Small intestine (tissue), 7 donors: ENCODE measurements at regions not wholly inside any gene's neighbourhood (a gene's known extent, or its start where the extent isn't known, plus 50 kb on each side); places are given as distances from the start of the nearest gene placed in this dataset.

Source experiments
- DNase-seq, 2 donors: peaks; one replicate each; pipeline versions ENCODE4 v3.0.0 to v3.0.0-alpha.2; 2013
- FAIRE-seq: peaks from 2 replicates; lab custom pipeline; 2012; peaks lifted over from hg19 to GRCh38; lab: Jason Lieb, UNC
- H3K27ac ChIP-seq, 3 donors: one replicate each; pipeline ENCODE4 v1.5.1; 2013; ENCODE audit warnings: low read length in 2 of 3, mild to moderate bottlenecking in 2 of 3, control low read depth in 1 of 3, inconsistent platforms in 1 of 3, low read depth in 1 of 3, moderate library complexity in 1 of 3
- H3K27me3 ChIP-seq, 3 donors: one replicate each; pipeline ENCODE4 v1.6.1; 2013; ENCODE audit warnings: low read length in 3 of 3, inconsistent platforms in 1 of 3; ENCODE audit not compliant: control insufficient read depth in 3 of 3, insufficient read depth in 3 of 3
- H3K36me3 ChIP-seq, 3 donors: one replicate each; pipeline ENCODE4 v1.6.1; 2013; ENCODE audit warnings: low read length in 3 of 3, inconsistent platforms in 1 of 3, low read depth in 1 of 3, mild to moderate bottlenecking in 1 of 3, moderate library complexity in 1 of 3; ENCODE audit not compliant: control insufficient read depth in 3 of 3, insufficient read depth in 2 of 3
- H3K4me1 ChIP-seq, 3 donors: one replicate each; pipeline ENCODE4 v1.6.1; 2013; ENCODE audit warnings: low read length in 2 of 3, inconsistent platforms in 1 of 3, low read depth in 1 of 3, mild to moderate bottlenecking in 1 of 3, moderate library complexity in 1 of 3; ENCODE audit not compliant: control insufficient read depth in 3 of 3, insufficient read depth in 2 of 3
- H3K4me3 ChIP-seq, 3 donors: one replicate each; pipeline ENCODE4 v1.5.1; 2013; ENCODE audit warnings: low read length in 3 of 3, control low read depth in 1 of 3, inconsistent platforms in 1 of 3, low read depth in 1 of 3, mild to moderate bottlenecking in 1 of 3, moderate library complexity in 1 of 3
- H3K9me3 ChIP-seq, 2 donors: one replicate each; pipeline ENCODE4 v1.6.1; 2013; ENCODE audit warnings: low read depth in 1 of 2, low read length in 1 of 2; ENCODE audit not compliant: control insufficient read depth in 2 of 2, insufficient read depth in 1 of 2
- WGBS, 3 donors: extraction: QIAGEN DNeasy Blood & Tissue Kit; methylation state at CpG; one replicate each; pipeline ENCODE4 v1.1.7; 2013; 5-methylcytosine and 5-hydroxymethylcytosine counted together
- donor health status: healthy with polysubstance abuse.
- donor health status: control.
- donor health status: control.
- donor health status: Bipolar disorder and iron deficiency.
- donor health status: healthy.

DNA sequence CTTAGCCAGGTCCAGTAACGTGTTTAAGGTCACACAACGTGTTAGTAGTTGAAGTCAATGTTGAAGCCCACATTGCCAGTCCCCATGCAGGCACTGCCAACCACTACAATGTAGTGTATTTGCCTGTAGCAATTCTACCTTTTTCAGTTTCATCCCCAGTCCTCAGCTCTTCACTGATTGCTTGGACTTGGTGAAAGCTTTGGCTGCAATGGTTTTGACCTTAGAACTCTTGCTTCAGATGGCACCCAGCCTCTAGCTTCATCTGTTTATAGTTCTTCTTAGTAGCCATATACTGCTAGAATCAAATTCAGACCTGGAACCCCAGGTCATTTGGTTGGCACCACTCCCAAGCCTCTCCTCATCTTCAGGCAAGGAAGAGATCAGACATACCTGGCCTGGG, 345.4 kb upstream of the SEMA6D start:
- Histone ChIP-seq H3K4me3 (no peak overlapping the region), H3K36me3 (no peaks in the 10 kb centered on the region), H3K4me1 (no peaks in the 10 kb centered on the region), H3K27ac (no peak overlapping the region), H3K27me3 (no peaks in the 10 kb centered on the region), H3K9me3 (no peaks in the 10 kb centered on the region)
- no peak for FAIRE-seq
- DNase-seq, result no peak
- WGBS, 3 donors, result 64 to 82% (median 72%) methylated on average over 2 of the region's 2 CpGs

DNA sequence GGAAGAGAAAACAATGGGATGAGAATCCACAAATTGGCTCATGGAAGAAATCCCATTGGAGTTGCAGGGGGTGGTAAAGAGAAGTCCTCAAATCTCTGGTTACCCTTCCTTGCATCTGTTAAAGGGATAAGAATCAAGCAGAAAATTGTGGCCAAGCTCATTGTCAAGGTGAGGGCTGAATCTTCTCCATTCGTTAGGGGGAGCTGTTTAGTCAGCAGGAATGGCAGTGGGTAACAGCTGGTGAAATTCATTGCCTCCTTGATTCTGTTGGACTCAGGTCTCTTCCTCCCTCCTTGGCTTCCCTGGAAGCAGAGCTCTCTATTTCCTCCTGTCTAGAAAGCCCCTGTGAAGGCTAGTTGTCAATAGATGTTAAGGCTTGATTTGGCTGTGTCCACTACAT, 343.1 kb upstream of the SEMA6D start:
- no peak for FAIRE-seq
- Histone ChIP-seq H3K4me1 (no peaks in the 10 kb centered on the region), H3K27ac (no peak overlapping the region), H3K36me3 (no peaks in the 10 kb centered on the region), H3K4me3 (no peak overlapping the region), H3K9me3 (no peaks in the 10 kb centered on the region), H3K27me3 (no peaks in the 10 kb centered on the region)
- 19 to 23% (median 21%) methylated on average over 1 of the region's 1 CpG for WGBS, 3 donors
- peak; percentile 6 to 16 for DNase-seq

DNA sequence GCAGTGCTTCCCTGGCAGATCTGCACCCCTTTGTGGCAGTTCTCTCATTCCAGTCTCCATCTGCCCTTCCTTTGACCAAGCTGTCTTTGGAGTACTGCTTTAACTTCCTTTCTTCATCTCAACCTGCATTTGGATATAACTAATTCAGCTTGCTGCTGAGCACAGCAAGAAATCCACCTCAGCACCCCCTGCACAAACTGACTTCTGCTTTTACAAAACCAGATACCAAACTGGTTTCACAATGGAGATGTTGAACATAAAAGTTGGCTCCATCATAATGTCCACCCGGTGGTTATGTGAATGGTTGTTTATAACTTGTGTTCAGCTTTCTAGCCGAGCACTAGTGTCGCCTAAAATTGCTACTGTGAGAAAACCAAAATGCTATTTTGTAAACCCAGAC, 341.1 kb upstream of the SEMA6D start:
- Histone ChIP-seq H3K36me3 (no peaks in the 10 kb centered on the region), H3K4me3 (no peak overlapping the region), H3K4me1 (no peaks in the 10 kb centered on the region), H3K9me3 (no peaks in the 10 kb centered on the region), H3K27me3 (no peaks in the 10 kb centered on the region), H3K27ac (no peak overlapping the region)
- no peak for DNase-seq
- FAIRE-seq, result no peak
- WGBS, 3 donors, result 53 to 91% (median 68%) methylated on average over 3 of the region's 3 CpGs

DNA sequence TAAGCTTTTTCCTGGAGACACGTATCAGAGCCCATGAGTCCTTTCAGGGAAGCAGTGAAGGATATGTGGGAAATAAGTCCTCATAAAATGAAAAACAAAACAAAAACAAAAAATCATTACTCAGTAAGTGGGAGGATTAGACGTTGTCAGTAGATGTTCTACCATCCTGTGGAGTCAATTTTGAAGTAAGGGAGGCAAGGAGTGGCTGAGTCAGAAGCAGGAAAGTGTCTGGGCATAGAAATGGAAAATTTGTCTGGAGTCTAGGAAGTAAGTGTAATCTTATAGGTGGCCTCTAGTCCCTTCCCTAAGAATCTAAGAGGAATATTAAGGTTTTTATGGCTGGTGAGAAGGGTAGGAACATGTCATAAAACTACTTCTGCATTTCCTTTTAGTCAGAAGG, 339.8 kb upstream of the SEMA6D start:
- Histone ChIP-seq H3K9me3 (no peaks in the 10 kb centered on the region), H3K4me1 (no peaks in the 10 kb centered on the region), H3K27me3 (no peaks in the 10 kb centered on the region), H3K36me3 (no peaks in the 10 kb centered on the region), H3K27ac (no peak overlapping the region), H3K4me3 (no peak overlapping the region)
- no peak for DNase-seq
- WGBS, 3 donors, result 50 to 61% (median 57%) methylated on average over 2 of the region's 2 CpGs
- no peak for FAIRE-seq

DNA sequence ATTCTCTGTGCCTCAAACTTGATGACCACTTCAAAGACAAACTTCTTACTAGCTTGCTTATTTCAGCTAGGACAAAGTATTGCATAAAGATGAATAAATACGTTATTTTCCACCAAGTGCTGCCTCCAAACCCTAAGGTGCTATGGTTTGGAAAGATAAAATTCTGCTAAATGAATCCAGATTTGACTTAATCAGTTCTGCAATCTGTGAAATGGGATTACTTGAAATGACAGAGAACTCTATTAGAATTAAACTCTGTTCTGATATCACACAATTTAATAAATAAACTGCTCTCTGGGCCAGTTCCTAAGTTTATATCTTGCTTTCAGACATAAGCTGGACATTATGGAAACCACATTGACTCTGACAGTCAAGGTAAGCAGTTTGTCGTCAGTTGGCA, 338.8 kb upstream of the SEMA6D start:
- no peak overlapping the region for H3K27ac ChIP-seq
- no peak for DNase-seq
- FAIRE-seq, result no peak
- no peak overlapping the region for H3K4me3 ChIP-seq
- no peaks in the 10 kb centered on the region for H3K9me3 ChIP-seq
- no peaks in the 10 kb centered on the region for H3K36me3 ChIP-seq
- no peaks in the 10 kb centered on the region for H3K27me3 ChIP-seq
- 41 to 62% (median 52%) methylated on average over 2 of the region's 2 CpGs for WGBS, 3 donors
- no peaks in the 10 kb centered on the region for H3K4me1 ChIP-seq

DNA sequence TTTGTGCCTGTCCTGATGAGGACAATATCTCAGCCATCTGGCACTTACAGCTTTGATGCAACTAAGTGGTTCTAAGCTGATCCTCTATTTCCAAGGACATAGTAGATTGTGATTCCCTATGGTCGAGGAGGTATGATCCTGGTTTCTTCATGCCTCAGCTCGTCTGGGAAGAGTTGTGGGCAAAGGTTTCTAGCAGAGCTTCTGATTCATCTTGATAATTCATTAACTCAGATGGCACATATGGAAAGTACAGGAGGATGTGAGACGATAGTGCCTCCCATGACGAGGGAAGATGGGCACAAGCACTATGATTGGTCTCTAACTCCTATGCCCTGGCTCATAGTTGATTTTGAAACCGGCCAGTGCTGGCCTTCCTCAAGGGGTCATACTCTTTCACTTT, 334.2 kb upstream of the SEMA6D start:
- H3K36me3 ChIP-seq, result no peaks in the 10 kb centered on the region
- H3K9me3 ChIP-seq, result no peaks in the 10 kb centered on the region
- H3K4me3 ChIP-seq, result no peak overlapping the region
- 75 to 87% (median 83%) methylated on average over 5 of the region's 5 CpGs for WGBS, 3 donors
- H3K27me3 ChIP-seq, result no peaks in the 10 kb centered on the region
- DNase-seq (no peak), FAIRE-seq (no peak)
- H3K27ac ChIP-seq, result no peak overlapping the region
- peaks cover 0 to 8% (median 0%) of the 10 kb centered on the region in 3 donors for H3K4me1 ChIP-seq

DNA sequence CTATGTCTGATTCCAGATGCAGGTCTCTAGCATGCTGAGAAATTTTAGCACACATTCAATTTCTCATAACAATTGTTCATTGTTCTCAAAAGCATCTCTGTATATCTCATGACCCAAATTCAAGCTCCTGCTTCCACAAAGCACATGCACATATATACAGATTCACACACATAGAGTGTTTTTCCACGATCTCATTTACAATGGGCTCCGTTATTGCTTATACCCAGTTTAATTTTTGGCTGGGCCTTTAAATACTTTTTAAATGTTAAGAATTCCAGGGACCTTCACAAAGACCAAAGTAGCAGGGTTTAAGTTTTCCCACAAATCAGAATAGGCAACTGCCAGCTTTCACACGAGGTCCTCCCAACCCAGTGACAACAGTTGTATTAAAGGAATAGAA, 333.5 kb upstream of the SEMA6D start:
- H3K36me3 ChIP-seq, result no peaks in the 10 kb centered on the region
- no peak overlapping the region for H3K4me3 ChIP-seq
- peak overlapping the region in 1 of 3 donors; percentile 15 for H3K27ac ChIP-seq
- no peak for FAIRE-seq
- peaks cover 0 to 8% (median 0%) of the 10 kb centered on the region in 3 donors for H3K4me1 ChIP-seq
- DNase-seq, result no peak
- no peaks in the 10 kb centered on the region for H3K9me3 ChIP-seq
- 65 to 73% (median 68%) methylated on average over 3 of the region's 3 CpGs for WGBS, 3 donors
- no peaks in the 10 kb centered on the region for H3K27me3 ChIP-seq

DNA sequence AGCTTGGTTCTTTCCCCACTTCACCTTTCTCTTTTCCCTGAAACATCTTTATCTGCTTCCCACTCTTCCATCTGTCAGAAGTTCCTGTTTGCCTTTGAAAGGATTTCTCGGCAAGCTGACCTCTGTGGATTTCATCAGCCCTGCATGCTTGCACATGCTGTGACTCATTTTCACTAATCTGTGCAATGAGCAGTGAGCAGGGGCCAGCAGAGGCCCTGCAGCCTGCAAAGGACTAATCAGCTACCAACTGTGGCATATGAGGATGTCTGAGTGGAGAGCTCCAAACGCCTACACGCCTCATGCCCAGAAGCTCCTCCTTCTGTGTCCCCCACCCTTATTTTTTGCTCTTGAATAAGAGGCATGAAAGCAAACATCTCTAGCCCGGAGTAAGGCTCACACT, 333.0 kb upstream of the SEMA6D start:
- peaks cover 0 to 8% (median 0%) of the 10 kb centered on the region in 3 donors for H3K4me1 ChIP-seq
- H3K36me3 ChIP-seq, result no peaks in the 10 kb centered on the region
- peak overlapping the region in 1 of 3 donors; percentile 15 for H3K27ac ChIP-seq
- DNase-seq, result peak in 1 of 2 donors; percentile 44
- 53 to 66% (median 64%) methylated on average over 4 of the region's 4 CpGs for WGBS, 3 donors
- FAIRE-seq, result no peak
- H3K27me3 ChIP-seq, result no peaks in the 10 kb centered on the region
- no peaks in the 10 kb centered on the region for H3K9me3 ChIP-seq
- H3K4me3 ChIP-seq, result no peak overlapping the region

DNA sequence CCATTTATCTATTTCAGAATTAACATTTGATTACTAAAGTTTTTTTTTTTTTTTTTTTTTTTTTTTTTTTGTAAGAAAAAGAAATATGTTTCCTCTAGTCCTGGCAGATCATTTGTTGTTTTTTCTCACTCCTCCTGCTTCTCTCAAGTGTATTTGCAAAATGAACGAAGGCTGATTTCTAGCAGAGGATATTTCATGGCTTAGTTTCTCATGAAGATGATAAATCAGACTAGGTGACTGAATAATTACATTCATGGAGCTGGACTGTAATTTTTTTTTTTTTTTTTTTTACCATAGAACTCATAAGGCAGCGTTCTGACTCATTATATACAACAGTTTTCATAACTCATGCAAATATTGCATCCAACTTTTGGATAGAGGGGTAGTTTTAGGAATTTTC, 332.5 kb upstream of the SEMA6D start:
- FAIRE-seq, result no peak
- 76 to 80% (median 79%) methylated on average over 2 of the region's 2 CpGs for WGBS, 3 donors
- H3K27ac ChIP-seq, result no peak overlapping the region
- no peaks in the 10 kb centered on the region for H3K9me3 ChIP-seq
- no peak overlapping the region for H3K4me3 ChIP-seq
- no peak for DNase-seq
- no peaks in the 10 kb centered on the region for H3K36me3 ChIP-seq
- H3K27me3 ChIP-seq, result no peaks in the 10 kb centered on the region
- peaks cover 0 to 8% (median 0%) of the 10 kb centered on the region in 3 donors for H3K4me1 ChIP-seq
